PC-9 (cell line): ENCODE measurements at regions not wholly inside any gene's neighbourhood (a gene's known extent, or its start where the extent isn't known, plus 50 kb on each side); places are given as distances from the start of the nearest gene placed in this dataset.
"Not testable (repeated sequence)": the region's sequence is repeated elsewhere in the genome, so short reads cannot be mapped to it uniquely, and the experiment has no call there.

Experiments used
- BruUV-seq: library from RNA; stranded (reverse); fragments of 400-500 nt; replicated peaks from 2 replicates; lab custom pipeline; 2021; lab: Mats Ljungman, UMichigan
- CTCF ChIA-PET: fragments of 300-600 bp; sonication (Branson Sonifier 250); formaldehyde crosslinking; loops from one replicate; lab custom pipeline; 2022; ENCODE audit warnings: antibody characterized with exemption; lab: Charles Lee
- POLR2A ChIA-PET: fragments of 300-600 bp; sonication (Branson Sonifier 250); formaldehyde crosslinking; loops from one replicate; lab custom pipeline; 2022; ENCODE audit warnings: antibody characterized with exemption; ENCODE audit not compliant: unreplicated experiment; lab: Charles Lee
- DNase-seq, 2 experiments: peaks; one replicate each; pipeline versions ENCODE4 v3.0.0 to v3.0.0-alpha.2; 2015 to 2022; ENCODE audit warnings: mixed read lengths in 1 of 2
- H2AFZ ChIP-seq: fragments of 200-600 bp; sonication (generic); 2 replicates; pipeline ENCODE4 v1.8.1; 2017; ENCODE audit warnings: antibody characterized with exemption
- H3F3A ChIP-seq: fragments of 200-600 bp; sonication (generic); 2 replicates; pipeline ENCODE4 v1.8.1; 2017; ENCODE audit warnings: antibody characterized with exemption, mild to moderate bottlenecking, low read depth; ENCODE audit not compliant: insufficient read depth
- H3K27ac ChIP-seq: fragments of 200-600 bp; sonication (generic); 2 replicates; pipeline ENCODE4 v1.6.1; 2016; ENCODE audit warnings: mixed run types
- H3K27me3 ChIP-seq: fragments of 200-600 bp; sonication (generic); 2 replicates; pipeline ENCODE4 v1.6.1; 2016; ENCODE audit warnings: low read depth, mixed run types; ENCODE audit not compliant: insufficient read depth
- H3K36me3 ChIP-seq: fragments of 200-600 bp; sonication (generic); 2 replicates; pipeline ENCODE4 v1.6.1; 2016; ENCODE audit warnings: low read depth, mixed run types
- H3K4me1 ChIP-seq: fragments of 200-600 bp; sonication (generic); replicated peaks from 2 replicates; pipeline ENCODE4 v1.6.1; 2016; ENCODE audit warnings: mixed run types; ENCODE audit not compliant: insufficient read depth
- H3K4me2 ChIP-seq: fragments of 200-600 bp; sonication (generic); 2 replicates; pipeline ENCODE4 v1.6.1; 2017; ENCODE audit warnings: mixed run types
- H3K4me3 ChIP-seq: fragments of 200-600 bp; sonication (generic); 2 replicates; pipeline ENCODE4 v1.6.1; 2016; ENCODE audit warnings: mixed run types
- H3K79me2 ChIP-seq: fragments of 200-600 bp; sonication (generic); 2 replicates; pipeline ENCODE4 v1.6.1; 2017; ENCODE audit warnings: low read depth, mixed run types
- H3K9me2 ChIP-seq: fragments of 200-600 bp; sonication (generic); 2 replicates; pipeline ENCODE4 v1.8.1; 2017; ENCODE audit warnings: mild to moderate bottlenecking; ENCODE audit not compliant: insufficient read depth
- H3K9me3 ChIP-seq: fragments of 200-600 bp; sonication (generic); 2 replicates; pipeline ENCODE4 v1.8.1; 2016; ENCODE audit warnings: low read depth; ENCODE audit not compliant: insufficient read depth
- H4K20me1 ChIP-seq: fragments of 200-600 bp; sonication (generic); 2 replicates; pipeline ENCODE4 v1.8.1; 2017; ENCODE audit not compliant: insufficient read depth
- EZH2 ChIP-seq: fragments of 200-600 bp; sonication (generic); IDR thresholded peaks from 2 replicates; pipeline ENCODE4 v1.8.0; 2017; ENCODE audit warnings: antibody characterized with exemption, low read depth
- intact Hi-C: fragments of 100-400 bp; cut with micrococcal nuclease; formaldehyde crosslinking; loops from one replicate; pipeline ENCODE4 v1.10.0; 2022; ENCODE audit not compliant: unreplicated experiment
- TF ChIP-seq, protein P1 (sequence below): fragments of 200-600 bp; sonication (generic); conservative IDR thresholded peaks from 2 replicates; pipeline ENCODE4 v1.6.1; 2017; ENCODE audit warnings: mixed run types, antibody characterized with exemption, mild to moderate bottlenecking, moderate library complexity

DNA sequence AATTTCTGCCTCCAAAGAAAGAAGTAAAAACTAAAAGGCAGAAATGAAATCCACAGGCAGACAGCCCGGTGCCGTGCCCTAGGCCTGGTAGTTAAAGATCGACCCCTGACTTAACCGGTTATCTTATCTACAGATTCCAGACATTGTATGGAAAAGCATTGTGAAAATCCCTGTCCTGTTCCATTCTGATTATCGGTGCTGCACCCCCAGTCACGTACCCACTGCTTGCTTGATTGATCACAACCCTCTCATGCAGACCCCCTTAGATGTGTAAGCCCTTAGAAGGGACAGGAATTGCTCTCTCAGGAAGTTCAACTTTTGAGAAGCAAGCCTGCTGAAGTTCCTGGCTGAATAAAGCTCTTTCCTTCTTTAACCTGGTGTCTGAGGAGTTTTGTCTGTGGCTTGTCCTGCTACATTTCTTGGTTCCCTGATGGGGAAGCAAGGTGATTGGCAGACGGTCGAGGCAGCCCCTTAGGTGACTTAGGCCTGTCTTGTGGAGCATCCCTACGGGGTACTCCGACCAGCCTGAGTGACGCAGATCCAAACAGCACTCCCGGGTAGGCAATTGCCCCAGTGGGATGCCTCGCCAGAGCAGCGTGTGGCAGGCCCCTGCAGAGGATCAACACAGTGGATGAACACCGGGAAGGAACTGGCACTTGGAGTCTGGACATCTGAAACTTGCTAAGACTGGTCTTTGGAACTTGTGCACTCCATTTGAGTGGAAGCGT lies 111.2 kb upstream of the PPM1J start:
- BruUV-seq, result no TSS peak
- Histone ChIP-seq H3K79me2 (no peaks in the 10 kb centered on the region), H3K36me3 (no peaks in the 10 kb centered on the region), H3K4me2 (no peak overlapping the region), H3F3A (no peaks in the 10 kb centered on the region), H3K27ac (no peak overlapping the region), H3K9me2 (no peaks in the 10 kb centered on the region), H3K4me3 (no peak overlapping the region), H2AFZ (no peak overlapping the region), H3K4me1 (no peaks in the 10 kb centered on the region), H4K20me1 (no peaks in the 10 kb centered on the region), H3K9me3 (no peaks in the 10 kb centered on the region), H3K27me3 (no peaks in the 10 kb centered on the region)
- intact Hi-C loops, result no loop called here
- no peak for TF ChIP-seq EZH2
- TF ChIP-seq, protein P1, sequence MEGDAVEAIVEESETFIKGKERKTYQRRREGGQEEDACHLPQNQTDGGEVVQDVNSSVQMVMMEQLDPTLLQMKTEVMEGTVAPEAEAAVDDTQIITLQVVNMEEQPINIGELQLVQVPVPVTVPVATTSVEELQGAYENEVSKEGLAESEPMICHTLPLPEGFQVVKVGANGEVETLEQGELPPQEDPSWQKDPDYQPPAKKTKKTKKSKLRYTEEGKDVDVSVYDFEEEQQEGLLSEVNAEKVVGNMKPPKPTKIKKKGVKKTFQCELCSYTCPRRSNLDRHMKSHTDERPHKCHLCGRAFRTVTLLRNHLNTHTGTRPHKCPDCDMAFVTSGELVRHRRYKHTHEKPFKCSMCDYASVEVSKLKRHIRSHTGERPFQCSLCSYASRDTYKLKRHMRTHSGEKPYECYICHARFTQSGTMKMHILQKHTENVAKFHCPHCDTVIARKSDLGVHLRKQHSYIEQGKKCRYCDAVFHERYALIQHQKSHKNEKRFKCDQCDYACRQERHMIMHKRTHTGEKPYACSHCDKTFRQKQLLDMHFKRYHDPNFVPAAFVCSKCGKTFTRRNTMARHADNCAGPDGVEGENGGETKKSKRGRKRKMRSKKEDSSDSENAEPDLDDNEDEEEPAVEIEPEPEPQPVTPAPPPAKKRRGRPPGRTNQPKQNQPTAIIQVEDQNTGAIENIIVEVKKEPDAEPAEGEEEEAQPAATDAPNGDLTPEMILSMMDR, result no peak
- no peak for DNase-seq
- POLR2A ChIA-PET, result no interaction called here
- CTCF ChIA-PET, result no interaction called here

GRCh38 chr1:112825563-112826216 lies 110.6 kb upstream of the PPM1J start:
- H3K9me2 ChIP-seq, H3F3A ChIP-seq, BruUV-seq, H3K4me1 ChIP-seq, H3K27me3 ChIP-seq, H3K4me2 ChIP-seq, H2AFZ ChIP-seq, H3K4me3 ChIP-seq, DNase-seq, H4K20me1 ChIP-seq, H3K36me3 ChIP-seq, CTCF ChIA-PET, POLR2A ChIA-PET, intact Hi-C loops, H3K27ac ChIP-seq, H3K79me2 ChIP-seq, H3K9me3 ChIP-seq: not testable (repeated sequence)

- H2AFZ ChIP-seq, BruUV-seq, CTCF ChIA-PET, H3K79me2 ChIP-seq, intact Hi-C loops, H3K27ac ChIP-seq, H3K4me3 ChIP-seq, H3K4me2 ChIP-seq, H4K20me1 ChIP-seq, H3K36me3 ChIP-seq, H3K9me2 ChIP-seq, DNase-seq, H3K4me1 ChIP-seq, H3F3A ChIP-seq, POLR2A ChIA-PET, H3K9me3 ChIP-seq, H3K27me3 ChIP-seq: not testable (repeated sequence)
Observed at GRCh38 chr1:112825075-112825474, 109.9 kb upstream of the PPM1J start.

GRCh38 chr1:112821307-112822063 lies 106.4 kb upstream of the PPM1J start:
- H3K27me3 ChIP-seq, BruUV-seq, POLR2A ChIA-PET, H3K79me2 ChIP-seq, H3F3A ChIP-seq, H3K9me2 ChIP-seq, DNase-seq, H3K9me3 ChIP-seq, H3K4me2 ChIP-seq, H3K4me3 ChIP-seq, intact Hi-C loops, H4K20me1 ChIP-seq, CTCF ChIA-PET, H2AFZ ChIP-seq, H3K27ac ChIP-seq, H3K36me3 ChIP-seq: not testable (repeated sequence)
- H3K4me1 ChIP-seq, result peaks cover 15% of the 10 kb centered on the region
